SK-N-SH treated with all-trans-retinoic acid at 6 μM for 48 hours (cell line): ENCODE measurements at regions not wholly inside any gene's neighbourhood (a gene's known extent, or its start where the extent isn't known, plus 50 kb on each side); places are given as distances from the start of the nearest gene placed in this dataset.

Experiments used
- OSR1 ChIP-seq: fragments of 250-450 bp; sonication (Bioruptor Pico); IDR thresholded peaks from 2 replicates; pipeline ENCODE4 v1.8.0; 2022; ENCODE audit warnings: moderate library complexity, mild to moderate bottlenecking, inconsistent platforms
- RARB ChIP-seq: fragments of 250-450 bp; sonication (Bioruptor Pico); IDR thresholded peaks from 2 replicates; pipeline ENCODE4 v1.8.0; 2021; ENCODE audit warnings: mild to moderate bottlenecking, moderate library complexity
- ZNF565 ChIP-seq: fragments of 450-650 bp; formaldehyde crosslinking; conservative IDR thresholded peaks from 2 replicates; pipeline ENCODE4 v1.5.0; 2020; ENCODE audit warnings: low read depth, mild to moderate bottlenecking, moderate library complexity
- TF ChIP-seq, protein P1 (sequence below): fragments of 250-450 bp; sonication (Bioruptor Pico); IDR thresholded peaks from 2 replicates; pipeline ENCODE4 v1.8.0; 2021; ENCODE audit warnings: low read depth, mild to moderate bottlenecking, moderate library complexity, borderline replicate concordance

DNA sequence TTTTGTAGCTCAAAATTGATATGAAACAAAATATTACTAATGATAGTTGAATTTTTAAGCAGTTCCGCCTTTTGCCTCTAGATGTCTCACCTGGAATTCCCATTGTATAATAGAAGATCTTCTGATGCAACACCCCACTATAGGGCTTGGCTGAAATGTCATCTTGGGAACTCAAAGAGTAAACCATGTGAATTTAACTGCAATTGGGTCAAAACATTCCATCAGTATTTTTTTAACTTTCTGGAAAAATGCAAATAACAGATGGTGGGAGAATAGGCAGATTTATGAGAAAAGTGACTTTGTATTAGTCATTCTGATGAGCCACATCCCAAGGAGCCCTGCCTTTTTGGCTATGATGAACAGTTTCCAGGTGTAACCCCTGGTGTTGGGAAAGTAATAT is 489.9 kb downstream of the NYAP2 start:
- TF ChIP-seq RARB (CRISPR knock-in tag) (no peak), OSR1 (no peak), ZNF565 (no peak)
- TF ChIP-seq, protein P1, sequence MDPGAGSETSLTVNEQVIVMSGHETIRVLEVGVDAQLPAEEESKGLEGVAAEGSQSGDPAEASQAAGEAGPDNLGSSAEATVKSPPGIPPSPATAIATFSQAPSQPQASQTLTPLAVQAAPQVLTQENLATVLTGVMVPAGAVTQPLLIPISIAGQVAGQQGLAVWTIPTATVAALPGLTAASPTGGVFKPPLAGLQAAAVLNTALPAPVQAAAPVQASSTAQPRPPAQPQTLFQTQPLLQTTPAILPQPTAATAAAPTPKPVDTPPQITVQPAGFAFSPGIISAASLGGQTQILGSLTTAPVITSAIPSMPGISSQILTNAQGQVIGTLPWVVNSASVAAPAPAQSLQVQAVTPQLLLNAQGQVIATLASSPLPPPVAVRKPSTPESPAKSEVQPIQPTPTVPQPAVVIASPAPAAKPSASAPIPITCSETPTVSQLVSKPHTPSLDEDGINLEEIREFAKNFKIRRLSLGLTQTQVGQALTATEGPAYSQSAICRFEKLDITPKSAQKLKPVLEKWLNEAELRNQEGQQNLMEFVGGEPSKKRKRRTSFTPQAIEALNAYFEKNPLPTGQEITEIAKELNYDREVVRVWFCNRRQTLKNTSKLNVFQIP (CRISPR knock-in tag) = no peak
